ENCODE measurements at regions not wholly inside any gene's neighbourhood (a gene's known extent, or its start where the extent isn't known, plus 50 kb on each side); places are given as distances from the start of the nearest gene placed in this dataset.
"Not testable (repeated sequence)": the region's sequence is repeated elsewhere in the genome, so short reads cannot be mapped to it uniquely, and the experiment has no call there.

DNA sequence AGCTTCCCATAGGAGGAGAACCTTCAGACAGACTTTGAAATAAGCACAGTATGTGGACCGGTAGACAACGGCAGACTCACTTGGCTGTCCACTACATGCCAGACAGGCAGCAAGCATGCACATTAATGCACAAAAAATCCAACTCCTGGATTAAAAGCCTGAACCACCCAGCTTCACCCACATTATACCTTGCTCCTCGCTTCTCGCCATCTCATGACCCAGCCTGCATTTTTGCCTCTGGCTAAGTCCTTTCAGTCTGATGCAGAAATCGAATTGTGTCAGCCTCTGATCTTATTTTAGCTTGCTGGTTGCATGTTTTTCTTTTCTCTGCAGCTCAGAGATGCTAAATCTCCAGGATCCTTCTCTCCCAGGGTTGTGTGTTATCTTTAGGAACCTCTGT is 358.7 kb downstream of the RFC3 start:
- TF ChIP-seq, protein P1, sequence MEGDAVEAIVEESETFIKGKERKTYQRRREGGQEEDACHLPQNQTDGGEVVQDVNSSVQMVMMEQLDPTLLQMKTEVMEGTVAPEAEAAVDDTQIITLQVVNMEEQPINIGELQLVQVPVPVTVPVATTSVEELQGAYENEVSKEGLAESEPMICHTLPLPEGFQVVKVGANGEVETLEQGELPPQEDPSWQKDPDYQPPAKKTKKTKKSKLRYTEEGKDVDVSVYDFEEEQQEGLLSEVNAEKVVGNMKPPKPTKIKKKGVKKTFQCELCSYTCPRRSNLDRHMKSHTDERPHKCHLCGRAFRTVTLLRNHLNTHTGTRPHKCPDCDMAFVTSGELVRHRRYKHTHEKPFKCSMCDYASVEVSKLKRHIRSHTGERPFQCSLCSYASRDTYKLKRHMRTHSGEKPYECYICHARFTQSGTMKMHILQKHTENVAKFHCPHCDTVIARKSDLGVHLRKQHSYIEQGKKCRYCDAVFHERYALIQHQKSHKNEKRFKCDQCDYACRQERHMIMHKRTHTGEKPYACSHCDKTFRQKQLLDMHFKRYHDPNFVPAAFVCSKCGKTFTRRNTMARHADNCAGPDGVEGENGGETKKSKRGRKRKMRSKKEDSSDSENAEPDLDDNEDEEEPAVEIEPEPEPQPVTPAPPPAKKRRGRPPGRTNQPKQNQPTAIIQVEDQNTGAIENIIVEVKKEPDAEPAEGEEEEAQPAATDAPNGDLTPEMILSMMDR (IDR thresholded peaks at IDR 0.05; ENCODE audit: extremely low read depth, low read depth, low read length): no peak
- no peak overlapping the region for H3K4me2 ChIP-seq (ENCODE audit: insufficient read depth, low read length)
- no peaks in the 10 kb centered on the region for H3K79me2 ChIP-seq (ENCODE audit: insufficient read depth, low read length)
- no peaks in the 10 kb centered on the region for H4K20me1 ChIP-seq (ENCODE audit: insufficient read depth, low read length)
- peak overlapping the region; percentile 4 for H2AFZ ChIP-seq (ENCODE audit: low read length)
- H3K36me3 ChIP-seq (ENCODE audit: insufficient read depth, low read length): no peaks in the 10 kb centered on the region
- no peak for DNase-seq (ENCODE audit: insufficient read length, low spot score, missing footprints)
- H3K4me1 ChIP-seq (ENCODE audit: insufficient read depth, low read length): no peaks in the 10 kb centered on the region
- no peak overlapping the region for H3K4me3 ChIP-seq (ENCODE audit: insufficient read depth, low read length)
- no peaks in the 10 kb centered on the region for H3K27me3 ChIP-seq (ENCODE audit: insufficient read depth, low read length)
- no peak overlapping the region for H3K27ac ChIP-seq (ENCODE audit: low read depth, low read length)
- H3K9me3 ChIP-seq (ENCODE audit: low read depth, low read length): no peaks in the 10 kb centered on the region

DNA sequence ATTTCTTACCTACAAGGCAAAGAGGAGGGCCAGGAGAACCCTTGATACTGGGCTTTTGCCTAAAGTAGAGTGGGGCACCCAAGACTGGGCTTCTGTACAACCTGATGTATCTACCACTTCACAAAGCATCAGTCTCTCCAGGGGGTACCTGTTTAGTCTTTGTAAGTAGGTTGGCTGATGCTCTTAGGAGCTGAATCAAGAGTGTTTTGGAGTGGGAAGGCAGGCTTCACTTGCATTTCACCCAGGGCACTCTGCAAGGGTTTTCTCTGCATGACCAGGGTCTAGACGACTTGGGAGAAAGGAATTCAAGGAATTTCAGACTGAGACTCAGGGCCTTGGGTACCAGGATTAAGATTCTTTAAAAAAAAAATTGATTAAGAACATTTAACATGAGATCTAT is 361.5 kb downstream of the RFC3 start:
- Histone ChIP-seq H3K27ac (ENCODE audit: low read depth, low read length) (no peak overlapping the region), H3K4me3 (ENCODE audit: insufficient read depth, low read length) (no peak overlapping the region), H4K20me1 (ENCODE audit: insufficient read depth, low read length) (no peaks in the 10 kb centered on the region), H3K79me2 (ENCODE audit: insufficient read depth, low read length) (no peaks in the 10 kb centered on the region), H3K36me3 (ENCODE audit: insufficient read depth, low read length) (no peaks in the 10 kb centered on the region), H2AFZ (ENCODE audit: low read length) (no peak overlapping the region), H3K27me3 (ENCODE audit: insufficient read depth, low read length) (no peaks in the 10 kb centered on the region), H3K9me3 (ENCODE audit: low read depth, low read length) (no peaks in the 10 kb centered on the region), H3K4me1 (ENCODE audit: insufficient read depth, low read length) (no peaks in the 10 kb centered on the region), H3K4me2 (ENCODE audit: insufficient read depth, low read length) (no peak overlapping the region)
- TF ChIP-seq, protein P1 (IDR thresholded peaks at IDR 0.05; ENCODE audit: extremely low read depth, low read depth, low read length): no peak
- DNase-seq (ENCODE audit: insufficient read length, low spot score, missing footprints): no peak

DNA sequence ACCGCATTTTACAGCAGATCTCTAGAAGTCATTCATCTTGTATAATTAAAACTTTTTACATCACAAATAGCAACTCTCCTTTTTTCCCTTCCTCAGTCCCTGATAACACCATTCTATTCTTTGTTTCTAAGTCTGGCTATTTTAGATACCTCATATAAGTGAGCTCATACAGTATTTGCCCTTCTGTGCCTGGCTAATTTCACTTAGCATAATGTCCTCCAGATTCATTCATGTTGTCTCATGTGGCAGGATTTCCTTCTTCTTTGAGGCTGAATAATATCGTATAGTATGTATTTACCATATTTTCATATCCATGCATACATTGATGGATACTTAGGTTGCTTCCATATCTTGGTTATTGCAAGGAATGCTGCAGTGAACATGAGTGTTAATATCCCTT is 362.0 kb downstream of the RFC3 start:
- Histone ChIP-seq H3K4me1 (ENCODE audit: insufficient read depth, low read length) (no peaks in the 10 kb centered on the region), H3K79me2 (ENCODE audit: insufficient read depth, low read length) (no peaks in the 10 kb centered on the region), H2AFZ (ENCODE audit: low read length) (no peak overlapping the region), H3K4me2 (ENCODE audit: insufficient read depth, low read length) (no peak overlapping the region), H3K27me3 (ENCODE audit: insufficient read depth, low read length) (no peaks in the 10 kb centered on the region), H3K27ac (ENCODE audit: low read depth, low read length) (no peak overlapping the region), H4K20me1 (ENCODE audit: insufficient read depth, low read length) (no peaks in the 10 kb centered on the region), H3K4me3 (ENCODE audit: insufficient read depth, low read length) (no peak overlapping the region), H3K36me3 (ENCODE audit: insufficient read depth, low read length) (no peaks in the 10 kb centered on the region), H3K9me3 (ENCODE audit: low read depth, low read length) (no peaks in the 10 kb centered on the region)
- no peak for DNase-seq (ENCODE audit: insufficient read length, low spot score, missing footprints)
- TF ChIP-seq, protein P1 (IDR thresholded peaks at IDR 0.05; ENCODE audit: extremely low read depth, low read depth, low read length): no peak

DNA sequence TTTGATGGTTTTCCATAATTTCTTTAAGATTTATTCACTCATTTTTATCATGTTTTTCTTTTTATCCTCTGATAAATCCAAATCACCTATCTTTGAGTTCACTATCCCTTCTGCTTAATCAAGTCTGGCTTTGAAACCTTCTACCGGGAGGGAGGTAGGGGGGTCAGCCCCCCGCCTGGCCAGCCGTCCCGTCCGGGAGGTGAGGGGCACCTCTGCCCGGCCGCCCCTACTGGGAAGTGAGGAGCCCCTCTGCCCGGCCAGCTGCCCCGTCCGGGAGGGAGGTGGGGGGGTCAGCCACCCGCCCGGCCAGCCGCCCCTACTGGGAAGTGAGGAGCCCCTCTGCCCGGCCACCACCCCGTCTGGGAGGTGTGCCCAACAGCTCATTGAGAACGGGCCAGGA is 363.3 kb downstream of the RFC3 start:
- not testable (repeated sequence) for H2AFZ ChIP-seq (ENCODE audit: low read length); H3K4me1 ChIP-seq (ENCODE audit: insufficient read depth, low read length); H4K20me1 ChIP-seq (ENCODE audit: insufficient read depth, low read length); H3K4me2 ChIP-seq (ENCODE audit: insufficient read depth, low read length); H3K79me2 ChIP-seq (ENCODE audit: insufficient read depth, low read length); DNase-seq (ENCODE audit: insufficient read length, low spot score, missing footprints); H3K9me3 ChIP-seq (ENCODE audit: low read depth, low read length); H3K27ac ChIP-seq (ENCODE audit: low read depth, low read length); H3K36me3 ChIP-seq (ENCODE audit: insufficient read depth, low read length); H3K4me3 ChIP-seq (ENCODE audit: insufficient read depth, low read length); H3K27me3 ChIP-seq (ENCODE audit: insufficient read depth, low read length)

DNA sequence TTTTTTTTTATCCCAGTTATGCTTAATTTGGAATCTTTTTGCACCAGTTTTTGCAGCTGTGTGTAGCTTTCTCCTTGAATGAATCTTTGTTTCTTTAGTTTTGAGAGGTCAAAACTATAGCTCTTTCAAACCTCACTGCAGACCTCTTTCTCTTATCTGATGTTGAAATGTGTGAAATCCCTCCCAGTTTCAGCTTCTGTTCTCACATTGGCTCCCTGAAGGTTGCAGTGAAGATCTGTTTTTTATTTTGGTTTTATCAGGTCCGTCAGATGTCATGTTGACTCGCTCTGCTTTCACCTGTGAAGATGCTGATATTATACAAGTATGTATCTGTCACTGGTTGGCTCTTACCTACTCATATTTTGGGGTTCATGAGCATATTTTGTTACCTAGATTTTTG is 372.0 kb downstream of the RFC3 start:
- no peaks in the 10 kb centered on the region for H4K20me1 ChIP-seq (ENCODE audit: insufficient read depth, low read length)
- H2AFZ ChIP-seq (ENCODE audit: low read length): no peak overlapping the region
- H3K27me3 ChIP-seq (ENCODE audit: insufficient read depth, low read length): no peaks in the 10 kb centered on the region
- TF ChIP-seq, protein P1 (IDR thresholded peaks at IDR 0.05; ENCODE audit: extremely low read depth, low read depth, low read length): no peak
- H3K36me3 ChIP-seq (ENCODE audit: insufficient read depth, low read length): no peaks in the 10 kb centered on the region
- DNase-seq (ENCODE audit: insufficient read length, low spot score, missing footprints): no peak
- H3K27ac ChIP-seq (ENCODE audit: low read depth, low read length): no peak overlapping the region
- no peak overlapping the region for H3K4me3 ChIP-seq (ENCODE audit: insufficient read depth, low read length)
- no peaks in the 10 kb centered on the region for H3K4me1 ChIP-seq (ENCODE audit: insufficient read depth, low read length)
- no peaks in the 10 kb centered on the region for H3K79me2 ChIP-seq (ENCODE audit: insufficient read depth, low read length)
- no peaks in the 10 kb centered on the region for H3K9me3 ChIP-seq (ENCODE audit: low read depth, low read length)
- H3K4me2 ChIP-seq (ENCODE audit: insufficient read depth, low read length): no peak overlapping the region
